HCT116 (cell line): ENCODE measurements at regions not wholly inside any gene's neighbourhood (a gene's known extent, or its start where the extent isn't known, plus 50 kb on each side); places are given as distances from the start of the nearest gene placed in this dataset.

Source experiments
- RAD21 ChIP-seq: IDR thresholded peaks from 2 replicates; pipeline ENCODE4 v1.6.1; 2012; ENCODE audit warnings: low read depth, mild to moderate bottlenecking
- SP1 ChIP-seq: IDR thresholded peaks from 2 replicates; pipeline ENCODE4 v1.6.1; 2012; ENCODE audit warnings: low read depth
- TF ChIP-seq, protein P1 (sequence below), 3 experiments: fragments of 200-600 bp in 1 of 3; sonication (generic) in 1 of 3; IDR thresholded peaks in 2 of 3; conservative IDR thresholded peaks in 1 of 3; 2 replicates each; pipeline ENCODE4 v1.5.1; 2012 to 2017; ENCODE audit warnings: low read depth in 2 of 3, low read length in 2 of 3, antibody characterized with exemption in 1 of 3, borderline replicate concordance in 1 of 3, control low read depth in 1 of 3, mild to moderate bottlenecking in 1 of 3, mixed read lengths in 1 of 3, mixed run types in 1 of 3, moderate library complexity in 1 of 3; ENCODE audit not compliant: insufficient read depth in 1 of 3
- TF ChIP-seq, protein P2 (sequence below): IDR thresholded peaks from 2 replicates; pipeline ENCODE4 v1.6.1; 2012

DNA sequence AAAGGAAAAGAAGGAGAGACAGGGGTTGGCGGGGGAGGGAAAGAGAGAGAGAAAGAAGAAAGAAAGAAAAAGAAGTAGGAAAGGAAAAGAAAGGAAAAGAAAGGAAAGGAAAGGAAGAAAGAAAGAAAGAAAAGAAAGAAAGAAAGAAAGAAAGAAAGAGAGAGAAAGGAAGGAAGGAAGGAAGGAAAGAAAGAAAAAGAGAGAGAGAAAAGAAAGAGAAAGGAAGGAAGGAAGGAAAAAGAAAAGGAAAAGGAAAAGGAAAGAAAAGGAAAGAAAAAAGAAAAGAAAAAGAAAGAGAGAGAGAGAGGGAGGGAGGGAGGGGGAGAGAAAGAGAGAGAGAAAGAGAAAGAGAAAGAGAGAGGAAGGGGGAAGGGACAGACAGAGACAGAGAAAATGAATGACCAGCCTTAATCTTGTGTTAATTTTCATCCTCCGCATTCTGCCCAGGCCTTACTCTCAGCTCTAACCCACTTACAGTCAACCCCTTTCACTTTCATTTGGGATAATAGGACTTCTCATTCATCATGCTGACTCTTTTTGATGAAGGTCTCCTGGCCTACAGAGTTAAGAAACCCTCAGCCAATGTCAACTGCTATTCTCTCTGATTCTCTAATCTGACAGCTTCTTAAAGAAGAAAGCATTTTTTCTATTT, 207.3 kb downstream of the SUCLG1 start:
- TF ChIP-seq, protein P1, sequence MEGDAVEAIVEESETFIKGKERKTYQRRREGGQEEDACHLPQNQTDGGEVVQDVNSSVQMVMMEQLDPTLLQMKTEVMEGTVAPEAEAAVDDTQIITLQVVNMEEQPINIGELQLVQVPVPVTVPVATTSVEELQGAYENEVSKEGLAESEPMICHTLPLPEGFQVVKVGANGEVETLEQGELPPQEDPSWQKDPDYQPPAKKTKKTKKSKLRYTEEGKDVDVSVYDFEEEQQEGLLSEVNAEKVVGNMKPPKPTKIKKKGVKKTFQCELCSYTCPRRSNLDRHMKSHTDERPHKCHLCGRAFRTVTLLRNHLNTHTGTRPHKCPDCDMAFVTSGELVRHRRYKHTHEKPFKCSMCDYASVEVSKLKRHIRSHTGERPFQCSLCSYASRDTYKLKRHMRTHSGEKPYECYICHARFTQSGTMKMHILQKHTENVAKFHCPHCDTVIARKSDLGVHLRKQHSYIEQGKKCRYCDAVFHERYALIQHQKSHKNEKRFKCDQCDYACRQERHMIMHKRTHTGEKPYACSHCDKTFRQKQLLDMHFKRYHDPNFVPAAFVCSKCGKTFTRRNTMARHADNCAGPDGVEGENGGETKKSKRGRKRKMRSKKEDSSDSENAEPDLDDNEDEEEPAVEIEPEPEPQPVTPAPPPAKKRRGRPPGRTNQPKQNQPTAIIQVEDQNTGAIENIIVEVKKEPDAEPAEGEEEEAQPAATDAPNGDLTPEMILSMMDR (IDR thresholded peaks at IDR 0.05 in 2 of 3, conservative IDR thresholded peaks at IDR 0.05 in 1 of 3; ENCODE audit: borderline replicate concordance in 1 of 3, insufficient read depth in 1 of 3, low read depth in 2 of 3, low read length in 2 of 3): no peak
- no peak for TF ChIP-seq RAD21
- TF ChIP-seq SP1: no peak
- TF ChIP-seq, protein P2, sequence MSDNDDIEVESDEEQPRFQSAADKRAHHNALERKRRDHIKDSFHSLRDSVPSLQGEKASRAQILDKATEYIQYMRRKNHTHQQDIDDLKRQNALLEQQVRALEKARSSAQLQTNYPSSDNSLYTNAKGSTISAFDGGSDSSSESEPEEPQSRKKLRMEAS: no peak
